GM23338 (cell line): ENCODE measurements at regions not wholly inside any gene's neighbourhood (a gene's known extent, or its start where the extent isn't known, plus 50 kb on each side); places are given as distances from the start of the nearest gene placed in this dataset.

ENCODE experiments used
- ATAC-seq: fragments of 200-7000 bp; cut with Tn5 transposase; 3 replicates; pipeline ENCODE4 v1.9.1; 2020
- DNase-seq: peaks from one replicate; pipeline ENCODE4 v3.0.0-alpha.2; 2015; ENCODE audit warnings: low spot score
- H2AFZ ChIP-seq: fragments of 200-600 bp; sonication (generic); 2 replicates; pipeline ENCODE4 v1.8.0; 2016; ENCODE audit warnings: antibody characterized with exemption, mild to moderate bottlenecking, moderate library complexity
- H3F3A ChIP-seq: fragments of 200-600 bp; sonication (generic); replicated peaks from 2 replicates; pipeline ENCODE4 v1.8.0; 2017; ENCODE audit warnings: antibody characterized with exemption, mixed run types, low read depth
- H3K27ac ChIP-seq: fragments of 200-600 bp; sonication (generic); 2 replicates; pipeline ENCODE4 v1.6.1; 2016; ENCODE audit warnings: low read depth
- H3K27me3 ChIP-seq: fragments of 200-600 bp; sonication (generic); 2 replicates; pipeline ENCODE4 v1.8.0; 2016; ENCODE audit warnings: mild to moderate bottlenecking, mixed run types, moderate library complexity; ENCODE audit not compliant: insufficient read depth
- H3K36me3 ChIP-seq: fragments of 200-600 bp; sonication (generic); 2 replicates; pipeline ENCODE4 v1.8.0; 2016; ENCODE audit warnings: mild to moderate bottlenecking; ENCODE audit not compliant: insufficient read depth
- H3K4me1 ChIP-seq: fragments of 200-600 bp; sonication (generic); 2 replicates; pipeline ENCODE4 v1.8.0; 2016; ENCODE audit warnings: mild to moderate bottlenecking, moderate library complexity; ENCODE audit not compliant: insufficient read depth
- H3K4me2 ChIP-seq: fragments of 200-600 bp; sonication (generic); 2 replicates; pipeline ENCODE4 v1.7.1; 2017; ENCODE audit warnings: mixed run types
- H3K4me3 ChIP-seq: fragments of 200-600 bp; sonication (generic); 2 replicates; pipeline ENCODE4 v1.6.1; 2016; ENCODE audit warnings: mixed run types
- H3K79me2 ChIP-seq: fragments of 200-600 bp; sonication (generic); replicated peaks from 2 replicates; pipeline ENCODE4 v1.8.0; 2017; ENCODE audit warnings: mild to moderate bottlenecking; ENCODE audit not compliant: insufficient read depth
- H3K9me2 ChIP-seq: fragments of 200-600 bp; sonication (generic); 2 replicates; pipeline ENCODE4 v1.8.0; 2017; ENCODE audit not compliant: insufficient read depth
- H4K20me1 ChIP-seq: fragments of 200-600 bp; sonication (generic); replicated peaks from 2 replicates; pipeline ENCODE4 v1.8.0; 2017; ENCODE audit warnings: mild to moderate bottlenecking; ENCODE audit not compliant: insufficient read depth
- H3K27ac Mint-ChIP-seq: 2 replicates; pipeline ENCODE4 v1.8.0; 2020; ENCODE audit warnings: inconsistent platforms, mild to moderate bottlenecking, moderate library complexity, mixed read lengths
- H3K27me3 Mint-ChIP-seq: 3 replicates; pipeline ENCODE4 v1.8.0; 2022; ENCODE audit warnings: low read depth, mild to moderate bottlenecking, moderate library complexity, mixed read lengths, inconsistent platforms; ENCODE audit not compliant: insufficient read depth, poor library complexity
- H3K36me3 Mint-ChIP-seq: 3 replicates; pipeline ENCODE4 v1.8.0; 2021; ENCODE audit warnings: low read depth, mild to moderate bottlenecking, inconsistent platforms, moderate library complexity, mixed read lengths
- H3K4me1 Mint-ChIP-seq: 3 replicates; pipeline ENCODE4 v1.8.0; 2020; ENCODE audit warnings: mild to moderate bottlenecking, inconsistent platforms, mixed read lengths
- H3K4me3 Mint-ChIP-seq: 3 replicates; pipeline ENCODE4 v1.8.0; 2021; ENCODE audit warnings: moderate library complexity, mild to moderate bottlenecking, inconsistent platforms, mixed read lengths
- H3K9me3 Mint-ChIP-seq: 3 replicates; pipeline ENCODE4 v1.8.0; 2020; ENCODE audit warnings: moderate library complexity, mild to moderate bottlenecking, inconsistent platforms, mixed read lengths
- CREB1 ChIP-seq: fragments of 250-450 bp; sonication (Bioruptor Pico); IDR thresholded peaks from 2 replicates; pipeline ENCODE4 v1.5.0; 2020; ENCODE audit warnings: low read depth, mild to moderate bottlenecking, moderate library complexity
- CTCF ChIP-seq, 2 experiments: fragments of 200-600 bp in 1 of 2; sonication (generic) in 1 of 2; conservative IDR thresholded peaks; 2 replicates each; pipeline versions ENCODE4 v1.5.1 to v1.6.1; 2016 to 2017; ENCODE audit warnings: antibody characterized with exemption in 2 of 2, low read depth in 2 of 2, mild to moderate bottlenecking in 2 of 2, moderate library complexity in 1 of 2
- EZH2 ChIP-seq: fragments of 200-600 bp; sonication (generic); IDR thresholded peaks from one replicate; pipeline ENCODE4 v1.8.0; 2017; ENCODE audit warnings: antibody characterized with exemption, mild to moderate bottlenecking, low read depth; ENCODE audit not compliant: unreplicated experiment
- JUNB ChIP-seq: IDR thresholded peaks from one replicate; pipeline ENCODE4 v1.6.1; 2016; ENCODE audit warnings: antibody characterized with exemption; ENCODE audit not compliant: unreplicated experiment
- NANOG ChIP-seq: IDR thresholded peaks from 2 replicates; pipeline ENCODE4 v1.6.1; 2016; ENCODE audit warnings: antibody characterized with exemption, borderline replicate concordance
- POLR2AphosphoS5 ChIP-seq: IDR thresholded peaks from 2 replicates; pipeline ENCODE4 v1.6.1; 2016; ENCODE audit warnings: antibody characterized with exemption, low read depth
- STAT1 ChIP-seq: IDR thresholded peaks from one replicate; pipeline ENCODE4 v1.6.1; 2016; ENCODE audit warnings: antibody characterized with exemption; ENCODE audit not compliant: unreplicated experiment
- ZNF114 ChIP-seq: fragments of 250-450 bp; sonication (Bioruptor Pico); IDR thresholded peaks from 2 replicates; pipeline ENCODE4 v1.5.0; 2020; ENCODE audit warnings: mild to moderate bottlenecking, moderate library complexity
- ZNF331 ChIP-seq: fragments of 250-450 bp; sonication (Bioruptor Pico); IDR thresholded peaks from 2 replicates; pipeline ENCODE4 v1.5.0; 2020; ENCODE audit warnings: low read depth, mild to moderate bottlenecking, moderate library complexity
- ZNF462 ChIP-seq: fragments of 250-450 bp; sonication (Bioruptor Pico); IDR thresholded peaks from 2 replicates; pipeline ENCODE4 v1.5.0; 2020; ENCODE audit warnings: mild to moderate bottlenecking, moderate library complexity
- TF ChIP-seq, protein P1 (sequence below): IDR thresholded peaks from 2 replicates; pipeline ENCODE4 v1.6.1; 2016; ENCODE audit warnings: antibody characterized with exemption
- TF ChIP-seq, protein P2 (sequence below): IDR thresholded peaks from one replicate; pipeline ENCODE4 v1.6.1; 2018; ENCODE audit warnings: antibody characterized with exemption; ENCODE audit not compliant: unreplicated experiment

DNA sequence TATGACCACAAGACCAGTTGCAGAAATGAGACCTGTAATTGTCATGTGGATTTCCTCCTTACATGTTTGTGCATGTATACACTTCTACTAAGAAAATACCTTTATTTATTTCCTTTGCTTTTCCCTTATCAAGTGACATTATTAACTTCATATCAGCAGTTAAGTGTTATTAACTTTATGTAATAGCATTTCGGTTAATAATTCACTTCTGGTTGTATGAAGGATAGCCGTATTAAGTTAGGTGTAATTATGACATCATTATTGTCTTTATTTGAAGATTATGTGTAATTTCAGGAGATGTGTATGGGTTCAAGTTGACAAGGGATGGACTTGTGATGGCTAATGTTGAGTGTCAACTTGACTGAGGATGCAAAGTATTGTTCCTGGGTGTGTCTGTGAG lies 881.2 kb upstream of the ATXN8OS start:
- Histone ChIP-seq H3F3A (no peaks in the 10 kb centered on the region), H4K20me1 (no peaks in the 10 kb centered on the region), H3K9me2 (peaks cover 22% of the 10 kb centered on the region), H3K36me3 (no peaks in the 10 kb centered on the region), H3K79me2 (no peaks in the 10 kb centered on the region), H3K4me1 (no peaks in the 10 kb centered on the region), H3K4me2 (no peak overlapping the region), H3K27ac (no peak overlapping the region), H3K4me3 (no peak overlapping the region), H3K27me3 (no peaks in the 10 kb centered on the region), H2AFZ (no peak overlapping the region)
- no peaks in the 10 kb centered on the region for H3K27me3 Mint-ChIP-seq
- peaks cover 17% of the 10 kb centered on the region; the same call in 2 of the 3 replicates for H3K36me3 Mint-ChIP-seq
- no peak for DNase-seq
- H3K4me3 Mint-ChIP-seq, result no peak overlapping the region
- no peaks in the 10 kb centered on the region for H3K4me1 Mint-ChIP-seq
- peaks cover 7% of the 10 kb centered on the region for H3K9me3 Mint-ChIP-seq
- no peak for ATAC-seq
- H3K27ac Mint-ChIP-seq, result no peak overlapping the region
- TF ChIP-seq CTCF (conservative IDR thresholded peaks at IDR 0.05; ENCODE audit: low read depth in 2 of 2) (no peak), STAT1 (no peak), JUNB (no peak), CREB1 (no peak), POLR2AphosphoS5 (no peak), ZNF331 (CRISPR knock-in tag) (no peak), ZNF114 (CRISPR knock-in tag) (no peak), NANOG (no peak), EZH2 (no peak), ZNF462 (no peak)
- TF ChIP-seq, protein P1, sequence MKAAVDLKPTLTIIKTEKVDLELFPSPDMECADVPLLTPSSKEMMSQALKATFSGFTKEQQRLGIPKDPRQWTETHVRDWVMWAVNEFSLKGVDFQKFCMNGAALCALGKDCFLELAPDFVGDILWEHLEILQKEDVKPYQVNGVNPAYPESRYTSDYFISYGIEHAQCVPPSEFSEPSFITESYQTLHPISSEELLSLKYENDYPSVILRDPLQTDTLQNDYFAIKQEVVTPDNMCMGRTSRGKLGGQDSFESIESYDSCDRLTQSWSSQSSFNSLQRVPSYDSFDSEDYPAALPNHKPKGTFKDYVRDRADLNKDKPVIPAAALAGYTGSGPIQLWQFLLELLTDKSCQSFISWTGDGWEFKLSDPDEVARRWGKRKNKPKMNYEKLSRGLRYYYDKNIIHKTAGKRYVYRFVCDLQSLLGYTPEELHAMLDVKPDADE, result no peak
- TF ChIP-seq, protein P2, sequence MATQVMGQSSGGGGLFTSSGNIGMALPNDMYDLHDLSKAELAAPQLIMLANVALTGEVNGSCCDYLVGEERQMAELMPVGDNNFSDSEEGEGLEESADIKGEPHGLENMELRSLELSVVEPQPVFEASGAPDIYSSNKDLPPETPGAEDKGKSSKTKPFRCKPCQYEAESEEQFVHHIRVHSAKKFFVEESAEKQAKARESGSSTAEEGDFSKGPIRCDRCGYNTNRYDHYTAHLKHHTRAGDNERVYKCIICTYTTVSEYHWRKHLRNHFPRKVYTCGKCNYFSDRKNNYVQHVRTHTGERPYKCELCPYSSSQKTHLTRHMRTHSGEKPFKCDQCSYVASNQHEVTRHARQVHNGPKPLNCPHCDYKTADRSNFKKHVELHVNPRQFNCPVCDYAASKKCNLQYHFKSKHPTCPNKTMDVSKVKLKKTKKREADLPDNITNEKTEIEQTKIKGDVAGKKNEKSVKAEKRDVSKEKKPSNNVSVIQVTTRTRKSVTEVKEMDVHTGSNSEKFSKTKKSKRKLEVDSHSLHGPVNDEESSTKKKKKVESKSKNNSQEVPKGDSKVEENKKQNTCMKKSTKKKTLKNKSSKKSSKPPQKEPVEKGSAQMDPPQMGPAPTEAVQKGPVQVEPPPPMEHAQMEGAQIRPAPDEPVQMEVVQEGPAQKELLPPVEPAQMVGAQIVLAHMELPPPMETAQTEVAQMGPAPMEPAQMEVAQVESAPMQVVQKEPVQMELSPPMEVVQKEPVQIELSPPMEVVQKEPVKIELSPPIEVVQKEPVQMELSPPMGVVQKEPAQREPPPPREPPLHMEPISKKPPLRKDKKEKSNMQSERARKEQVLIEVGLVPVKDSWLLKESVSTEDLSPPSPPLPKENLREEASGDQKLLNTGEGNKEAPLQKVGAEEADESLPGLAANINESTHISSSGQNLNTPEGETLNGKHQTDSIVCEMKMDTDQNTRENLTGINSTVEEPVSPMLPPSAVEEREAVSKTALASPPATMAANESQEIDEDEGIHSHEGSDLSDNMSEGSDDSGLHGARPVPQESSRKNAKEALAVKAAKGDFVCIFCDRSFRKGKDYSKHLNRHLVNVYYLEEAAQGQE, result no peak
